Sigmoid colon (tissue), 6 donors: ENCODE measurements at regions not wholly inside any gene's neighbourhood (a gene's known extent, or its start where the extent isn't known, plus 50 kb on each side); places are given as distances from the start of the nearest gene placed in this dataset.
"Not testable (repeated sequence)": the region's sequence is repeated elsewhere in the genome, so short reads cannot be mapped to it uniquely, and the experiment has no call there.

Experiments used
- DNase-seq: peaks from one replicate; pipeline ENCODE4 v3.0.0-alpha.2; 2019
- H3K27ac ChIP-seq, 4 donors: fragments of 200-600 bp; sonication (generic); one replicate each; pipeline ENCODE4 v1.5.1; 2016 to 2019; ENCODE audit warnings: mild to moderate bottlenecking in 1 of 4
- H3K27me3 ChIP-seq, 3 donors: fragments of 200-600 bp; sonication (generic); one replicate each; pipeline ENCODE4 v1.5.1; 2019; ENCODE audit warnings: mild to moderate bottlenecking in 1 of 3
- H3K36me3 ChIP-seq, 4 donors: fragments of 200-600 bp; sonication (generic); one replicate each; pipeline ENCODE4 v1.5.1; 2016 to 2019
- H3K4me1 ChIP-seq, 4 donors: fragments of 200-600 bp; sonication (generic); one replicate each; pipeline ENCODE4 v1.5.1; 2017 to 2019
- H3K4me3 ChIP-seq, 4 donors: fragments of 200-600 bp; sonication (generic); one replicate each; pipeline ENCODE4 v1.5.1; 2017 to 2019; ENCODE audit warnings: mild to moderate bottlenecking in 2 of 4, moderate library complexity in 1 of 4
- H3K9me3 ChIP-seq, 4 donors: fragments of 200-600 bp in 3 of 4; sonication (generic) in 3 of 4; one replicate each; pipeline versions ENCODE4 v1.5.1 to v1.6.1; 2013 to 2019
- CTCF ChIP-seq, 4 experiments: fragments of 450-650 bp in 3 of 4; fragments of 200-600 bp in 1 of 4; IDR thresholded peaks; one replicate each; pipeline ENCODE4 v1.5.1; 2016 to 2019; ENCODE audit warnings: antibody characterized with exemption in 4 of 4, mild to moderate bottlenecking in 3 of 4, moderate library complexity in 2 of 4
- EP300 ChIP-seq, 4 donors: sonication (generic); formaldehyde crosslinking; IDR thresholded peaks; one replicate each; pipeline ENCODE4 v1.6.1; 2017; ENCODE audit warnings: antibody characterized with exemption in 4 of 4
- POLR2A ChIP-seq, 2 donors: fragments of 450-650 bp; IDR thresholded peaks; one replicate each; pipeline ENCODE4 v1.6.1; 2016; ENCODE audit warnings: antibody characterized with exemption in 2 of 2, mild to moderate bottlenecking in 2 of 2, moderate library complexity in 2 of 2
- POLR2AphosphoS5 ChIP-seq, 4 donors: sonication (generic); formaldehyde crosslinking; IDR thresholded peaks; one replicate each; pipeline ENCODE4 v1.6.1; 2017; ENCODE audit warnings: antibody characterized with exemption in 4 of 4
- WGBS, 2 donors: extraction: QIAGEN DNeasy Blood & Tissue Kit; methylation state at CpG; one replicate each; pipeline ENCODE4 v1.1.7; 2013; 5-methylcytosine and 5-hydroxymethylcytosine counted together
- intact Hi-C: fragments of 100-400 bp; cut with DNase I; formaldehyde crosslinking; loops from one replicate; pipeline ENCODE4 v1.15.1; 2023
- donor health status: healthy with polysubstance abuse.
- donor health status: healthy.

- WGBS, 2 donors: 41 to 68% methylated on average over 1 of the region's 1 CpG
- Histone ChIP-seq H3K27ac (no peak overlapping the region), H3K9me3 (peaks cover 0 to 5% (median 0%) of the 10 kb centered on the region in 4 donors), H3K4me1 (no peaks in the 10 kb centered on the region), H3K27me3 (no peaks in the 10 kb centered on the region), H3K36me3 (no peaks in the 10 kb centered on the region), H3K4me3 (no peak overlapping the region)
- TF ChIP-seq EP300 (IDR thresholded peaks at IDR 0.05): no peak
- no peak for TF ChIP-seq POLR2A (IDR thresholded peaks at IDR 0.05)
- TF ChIP-seq POLR2AphosphoS5 (IDR thresholded peaks at IDR 0.05): no peak
- no peak for TF ChIP-seq CTCF (IDR thresholded peaks at IDR 0.05)
- DNase-seq: no peak
- intact Hi-C loops: no loop called here
Observed at GRCh38 chr7:89602984-89603383, 551.3 kb upstream of the STEAP1 start.

- 77 to 82% methylated on average over 3 of the region's 3 CpGs for WGBS, 2 donors
- intact Hi-C loops: loop anchor here (2.0 kb wide), 1 partner anchor 75 kb away; no protein-coding TSS in a partner anchor
- no peaks in the 10 kb centered on the region for H3K4me1 ChIP-seq
- H3K9me3 ChIP-seq: peaks cover 0 to 2% (median 0%) of the 10 kb centered on the region in 4 donors
- H3K4me3 ChIP-seq: no peak overlapping the region
- no peaks in the 10 kb centered on the region for H3K36me3 ChIP-seq
- no peak for DNase-seq
- H3K27ac ChIP-seq: no peak overlapping the region
- TF ChIP-seq POLR2AphosphoS5 (IDR thresholded peaks at IDR 0.05) (no peak), CTCF (IDR thresholded peaks at IDR 0.05) (no peak), POLR2A (IDR thresholded peaks at IDR 0.05) (no peak), EP300 (IDR thresholded peaks at IDR 0.05) (no peak)
- no peaks in the 10 kb centered on the region for H3K27me3 ChIP-seq
Observed at GRCh38 chr7:89605362-89605761, 548.9 kb upstream of the STEAP1 start.

GRCh38 chr7:89606511-89606910 lies 547.8 kb upstream of the STEAP1 start:
- Histone ChIP-seq H3K36me3 (no peaks in the 10 kb centered on the region), H3K27me3 (no peaks in the 10 kb centered on the region), H3K27ac (no peak overlapping the region), H3K9me3 (no peaks in the 10 kb centered on the region), H3K4me3 (no peak overlapping the region), H3K4me1 (no peaks in the 10 kb centered on the region)
- intact Hi-C loops: no loop called here
- TF ChIP-seq POLR2AphosphoS5 (IDR thresholded peaks at IDR 0.05): no peak
- TF ChIP-seq EP300 (IDR thresholded peaks at IDR 0.05): no peak
- TF ChIP-seq POLR2A (IDR thresholded peaks at IDR 0.05): no peak
- TF ChIP-seq CTCF (IDR thresholded peaks at IDR 0.05): no peak
- DNase-seq: no peak
- WGBS, 2 donors: 53 to 76% methylated on average over 3 of the region's 3 CpGs

- Histone ChIP-seq H3K27ac (no peak overlapping the region), H3K4me1 (no peaks in the 10 kb centered on the region), H3K4me3 (no peak overlapping the region), H3K9me3 (no peaks in the 10 kb centered on the region), H3K27me3 (no peaks in the 10 kb centered on the region), H3K36me3 (no peaks in the 10 kb centered on the region)
- TF ChIP-seq CTCF (IDR thresholded peaks at IDR 0.05): no peak
- TF ChIP-seq POLR2AphosphoS5 (IDR thresholded peaks at IDR 0.05): no peak
- no peak for TF ChIP-seq EP300 (IDR thresholded peaks at IDR 0.05)
- no peak for TF ChIP-seq POLR2A (IDR thresholded peaks at IDR 0.05)
- intact Hi-C loops: no loop called here
- DNase-seq: no peak
Observed at GRCh38 chr7:89607792-89608191, 546.5 kb upstream of the STEAP1 start.

- 94% methylated on average over 6 of the region's 6 CpGs for WGBS, 2 donors
- intact Hi-C loops, H3K27me3 ChIP-seq, H3K27ac ChIP-seq, H3K4me3 ChIP-seq, H3K36me3 ChIP-seq, H3K9me3 ChIP-seq, H3K4me1 ChIP-seq, DNase-seq: not testable (repeated sequence)
Observed at GRCh38 chr7:89616829-89617228, 537.4 kb upstream of the STEAP1 start.
